Activated CD4-positive, alpha-beta T cell treated with anti-CD3 and anti-CD28 coated beads, Interleukin-2, amount 50 U/mL, for 1 hour (primary cell): ENCODE measurements at regions not wholly inside any gene's neighbourhood (a gene's known extent, or its start where the extent isn't known, plus 50 kb on each side); places are given as distances from the start of the nearest gene placed in this dataset.
"Not testable (repeated sequence)": the region's sequence is repeated elsewhere in the genome, so short reads cannot be mapped to it uniquely, and the experiment has no call there.

Experiments used
- DNase-seq: peaks from one replicate; pipeline ENCODE4 v3.0.0-alpha.2; 2020

- no peak for DNase-seq
These were observed 75.7 kb upstream of the BNIP2 start for GRCh38 chr15:59764775-59765174.

- no peak for DNase-seq
These were observed 73.4 kb upstream of the BNIP2 start for GRCh38 chr15:59762558-59762957.

- DNase-seq: not testable (repeated sequence)
These were observed 71.1 kb upstream of the BNIP2 start for GRCh38 chr15:59760256-59760655.

GRCh38 chr15:59751552-59752413, 62.7 kb upstream of the BNIP2 start:
- no peak for DNase-seq

- DNase-seq: no peak
These were observed 57.7 kb upstream of the BNIP2 start for GRCh38 chr15:59746777-59747176.

GRCh38 chr15:59741274-59741906, 52.3 kb upstream of the BNIP2 start:
- no peak for DNase-seq

- no peak for DNase-seq
These were observed 50.6 kb upstream of the BNIP2 start for GRCh38 chr15:59739557-59740186.
